Loucy (cell line): ENCODE measurements at regions not wholly inside any gene's neighbourhood (a gene's known extent, or its start where the extent isn't known, plus 50 kb on each side); places are given as distances from the start of the nearest gene placed in this dataset.

Experiments used
- H2AFZ ChIP-seq: fragments of 200-600 bp; sonication (generic); 2 replicates; pipeline ENCODE4 v1.6.0; 2016; ENCODE audit warnings: antibody characterized with exemption, mild to moderate bottlenecking, low read length, moderate library complexity
- H3F3A ChIP-seq: fragments of 200-600 bp; 2 replicates; pipeline ENCODE4 v1.6.0; 2016; ENCODE audit warnings: antibody characterized with exemption, low read depth, mild to moderate bottlenecking
- H3K27me3 ChIP-seq: fragments of 200-600 bp; sonication (generic); 2 replicates; pipeline ENCODE4 v1.6.1; 2014; ENCODE audit warnings: low read length, mild to moderate bottlenecking; ENCODE audit not compliant: insufficient read depth, poor library complexity, severe bottlenecking
- H3K36me3 ChIP-seq: fragments of 200-600 bp; sonication (generic); 2 replicates; pipeline ENCODE4 v1.6.1; 2016; ENCODE audit warnings: low read length; ENCODE audit not compliant: insufficient read depth
- H3K4me1 ChIP-seq: fragments of 200-600 bp; sonication (generic); 2 replicates; pipeline ENCODE4 v1.5.1; 2014; ENCODE audit warnings: low read length, mild to moderate bottlenecking; ENCODE audit not compliant: insufficient read depth, poor library complexity, severe bottlenecking
- H3K4me2 ChIP-seq: fragments of 200-600 bp; sonication (generic); 2 replicates; pipeline ENCODE4 v1.6.0; 2014; ENCODE audit warnings: antibody characterized with exemption, low read length, low read depth, mild to moderate bottlenecking; ENCODE audit not compliant: poor library complexity, severe bottlenecking
- H3K4me3 ChIP-seq: fragments of 200-600 bp; sonication (generic); 2 replicates; pipeline ENCODE4 v1.5.1; 2014; ENCODE audit warnings: low read length, mild to moderate bottlenecking, mixed read lengths; ENCODE audit not compliant: poor library complexity, severe bottlenecking
- H3K79me2 ChIP-seq: fragments of 200-600 bp; sonication (generic); 2 replicates; pipeline ENCODE4 v1.6.1; 2014; ENCODE audit warnings: low read length; ENCODE audit not compliant: insufficient read depth
- H3K9ac ChIP-seq: fragments of 200-600 bp; sonication (generic); 2 replicates; pipeline ENCODE4 v1.6.0; 2014; ENCODE audit warnings: mild to moderate bottlenecking, low read depth, low read length, moderate library complexity; ENCODE audit not compliant: poor library complexity, severe bottlenecking
- H3K9me2 ChIP-seq: fragments of 200-600 bp; sonication (generic); replicated peaks from 2 replicates; pipeline ENCODE4 v1.6.1; 2016; ENCODE audit warnings: low read depth, low read length, mixed read lengths
- H3K9me3 ChIP-seq: fragments of 200-600 bp; sonication (generic); 2 replicates; pipeline ENCODE4 v1.6.1; 2014; ENCODE audit warnings: mild to moderate bottlenecking, antibody characterized with exemption, low read length, low read depth; ENCODE audit not compliant: insufficient read depth
- H4K20me1 ChIP-seq: fragments of 200-600 bp; sonication (generic); 2 replicates; pipeline ENCODE4 v1.6.0; 2014; ENCODE audit warnings: antibody characterized with exemption, low read length, mild to moderate bottlenecking; ENCODE audit not compliant: insufficient read depth, poor library complexity, severe bottlenecking
- CTCF ChIP-seq: fragments of 200-600 bp; sonication (generic); conservative IDR thresholded peaks from 2 replicates; pipeline ENCODE4 v1.5.1; 2014; ENCODE audit warnings: mild to moderate bottlenecking, antibody characterized with exemption, low read length
- EZH2phosphoT487 ChIP-seq: fragments of 200-600 bp; IDR thresholded peaks from 2 replicates; pipeline ENCODE4 v1.6.1; 2018; ENCODE audit warnings: antibody characterized with exemption, mild to moderate bottlenecking, moderate library complexity, borderline replicate concordance

GRCh38 chr10:53430974-53431373, 658.4 kb upstream of the MBL2 start:
- TF ChIP-seq CTCF (no peak), EZH2phosphoT487 (no peak)
- H3K27me3 ChIP-seq = no peaks in the 10 kb centered on the region
- H2AFZ ChIP-seq = no peak overlapping the region
- H3K4me3 ChIP-seq = no peak overlapping the region
- no peak overlapping the region for H3K9ac ChIP-seq
- no peaks in the 10 kb centered on the region for H3K9me3 ChIP-seq
- no peaks in the 10 kb centered on the region for H3K9me2 ChIP-seq
- no peaks in the 10 kb centered on the region for H4K20me1 ChIP-seq
- H3K36me3 ChIP-seq = no peaks in the 10 kb centered on the region
- no peaks in the 10 kb centered on the region for H3K79me2 ChIP-seq
- H3F3A ChIP-seq = no peaks in the 10 kb centered on the region
- no peaks in the 10 kb centered on the region for H3K4me1 ChIP-seq
- no peak overlapping the region for H3K4me2 ChIP-seq

- no peaks in the 10 kb centered on the region for H3K27me3 ChIP-seq
- H3K9me3 ChIP-seq = no peaks in the 10 kb centered on the region
- H3K4me2 ChIP-seq = no peak overlapping the region
- no peaks in the 10 kb centered on the region for H3K9me2 ChIP-seq
- TF ChIP-seq EZH2phosphoT487 (no peak), CTCF (no peak)
- no peaks in the 10 kb centered on the region for H3K4me1 ChIP-seq
- H3K36me3 ChIP-seq = no peaks in the 10 kb centered on the region
- H2AFZ ChIP-seq = no peak overlapping the region
- H3K4me3 ChIP-seq = no peak overlapping the region
- no peak overlapping the region for H3K9ac ChIP-seq
- H3K79me2 ChIP-seq = no peaks in the 10 kb centered on the region
- H4K20me1 ChIP-seq = no peaks in the 10 kb centered on the region
- no peaks in the 10 kb centered on the region for H3F3A ChIP-seq
Observed at GRCh38 chr10:53430127-53430891, 657.7 kb upstream of the MBL2 start.

- H3K4me1 ChIP-seq = no peaks in the 10 kb centered on the region
- H3K4me2 ChIP-seq = no peak overlapping the region
- H3K79me2 ChIP-seq = no peaks in the 10 kb centered on the region
- H4K20me1 ChIP-seq = no peaks in the 10 kb centered on the region
- H3K9me2 ChIP-seq = no peaks in the 10 kb centered on the region
- no peaks in the 10 kb centered on the region for H3K9me3 ChIP-seq
- H3K9ac ChIP-seq = no peak overlapping the region
- no peaks in the 10 kb centered on the region for H3F3A ChIP-seq
- H2AFZ ChIP-seq = no peak overlapping the region
- H3K36me3 ChIP-seq = no peaks in the 10 kb centered on the region
- no peak for TF ChIP-seq CTCF
- TF ChIP-seq EZH2phosphoT487 = no peak
- H3K27me3 ChIP-seq = no peaks in the 10 kb centered on the region
- no peak overlapping the region for H3K4me3 ChIP-seq
Observed at GRCh38 chr10:53422223-53422888, 649.8 kb upstream of the MBL2 start.
